ENCODE measurements at regions not wholly inside any gene's neighbourhood (a gene's known extent, or its start where the extent isn't known, plus 50 kb on each side); places are given as distances from the start of the nearest gene placed in this dataset.

GRCh38 chr5:108655750-108656450 is 91.8 kb upstream of the FER start:
- H3K27ac ChIP-seq (ENCODE audit: low read length): no peak overlapping the region
- H3K4me1 ChIP-seq (ENCODE audit: low read length): no peaks in the 10 kb centered on the region
- no peaks in the 10 kb centered on the region for H3K9me3 ChIP-seq (ENCODE audit: low read length)
- H3K79me2 ChIP-seq (ENCODE audit: low read length): no peaks in the 10 kb centered on the region
- H3K9me2 ChIP-seq (replicated peaks; ENCODE audit: insufficient read depth, low read length): no peaks in the 10 kb centered on the region
- H3K36me3 ChIP-seq (ENCODE audit: insufficient read depth, low read length): no peaks in the 10 kb centered on the region
- no peaks in the 10 kb centered on the region for H4K20me1 ChIP-seq (ENCODE audit: insufficient read depth, low read depth, low read length)
- no peak overlapping the region for H3K9ac ChIP-seq (ENCODE audit: low read length)
- H3K4me2 ChIP-seq (ENCODE audit: low read depth, low read length, poor library complexity, severe bottlenecking): no peak overlapping the region
- no peak overlapping the region for H2AFZ ChIP-seq (ENCODE audit: low read length)
- no peak overlapping the region for H3K4me3 ChIP-seq (ENCODE audit: low read length)
- no peak for DNase-seq
- no peaks in the 10 kb centered on the region for H3K27me3 ChIP-seq (ENCODE audit: low read length)

- Histone ChIP-seq H4K20me1 (ENCODE audit: insufficient read depth, low read depth, low read length) (no peaks in the 10 kb centered on the region), H3K27me3 (ENCODE audit: low read length) (no peaks in the 10 kb centered on the region), H3K79me2 (ENCODE audit: low read length) (no peaks in the 10 kb centered on the region), H3K36me3 (ENCODE audit: insufficient read depth, low read length) (no peaks in the 10 kb centered on the region), H3K4me1 (ENCODE audit: low read length) (peaks cover 2% of the 10 kb centered on the region; the same call in 1 of the 2 replicates), H3K4me2 (ENCODE audit: low read depth, low read length, poor library complexity, severe bottlenecking) (no peak overlapping the region), H3K9me3 (ENCODE audit: low read length) (no peaks in the 10 kb centered on the region), H3K9me2 (replicated peaks; ENCODE audit: insufficient read depth, low read length) (no peaks in the 10 kb centered on the region), H3K27ac (ENCODE audit: low read length) (no peak overlapping the region), H3K4me3 (ENCODE audit: low read length) (no peak overlapping the region), H2AFZ (ENCODE audit: low read length) (no peak overlapping the region), H3K9ac (ENCODE audit: low read length) (no peak overlapping the region)
- DNase-seq: no peak
Measured at GRCh38 chr5:108654051-108654450, 93.6 kb upstream of the FER start.

GRCh38 chr5:108653201-108653600 is 94.5 kb upstream of the FER start:
- Histone ChIP-seq H3K9me3 (ENCODE audit: low read length) (no peaks in the 10 kb centered on the region), H3K27me3 (ENCODE audit: low read length) (no peaks in the 10 kb centered on the region), H4K20me1 (ENCODE audit: insufficient read depth, low read depth, low read length) (no peaks in the 10 kb centered on the region), H2AFZ (ENCODE audit: low read length) (no peak overlapping the region), H3K4me3 (ENCODE audit: low read length) (no peak overlapping the region), H3K4me1 (ENCODE audit: low read length) (peaks cover 3% of the 10 kb centered on the region; the same call in 1 of the 2 replicates), H3K9me2 (replicated peaks; ENCODE audit: insufficient read depth, low read length) (no peaks in the 10 kb centered on the region), H3K9ac (ENCODE audit: low read length) (no peak overlapping the region), H3K36me3 (ENCODE audit: insufficient read depth, low read length) (no peaks in the 10 kb centered on the region), H3K27ac (ENCODE audit: low read length) (no peak overlapping the region), H3K4me2 (ENCODE audit: low read depth, low read length, poor library complexity, severe bottlenecking) (no peak overlapping the region), H3K79me2 (ENCODE audit: low read length) (no peaks in the 10 kb centered on the region)
- DNase-seq: no peak

- Histone ChIP-seq H3K79me2 (ENCODE audit: low read length) (no peaks in the 10 kb centered on the region), H4K20me1 (ENCODE audit: insufficient read depth, low read depth, low read length) (no peaks in the 10 kb centered on the region), H3K27ac (ENCODE audit: low read length) (no peak overlapping the region), H3K9me2 (replicated peaks; ENCODE audit: insufficient read depth, low read length) (no peaks in the 10 kb centered on the region), H2AFZ (ENCODE audit: low read length) (no peak overlapping the region), H3K9me3 (ENCODE audit: low read length) (no peaks in the 10 kb centered on the region), H3K4me2 (ENCODE audit: low read depth, low read length, poor library complexity, severe bottlenecking) (no peak overlapping the region), H3K36me3 (ENCODE audit: insufficient read depth, low read length) (no peaks in the 10 kb centered on the region), H3K9ac (ENCODE audit: low read length) (no peak overlapping the region), H3K4me3 (ENCODE audit: low read length) (no peak overlapping the region), H3K27me3 (ENCODE audit: low read length) (no peaks in the 10 kb centered on the region), H3K4me1 (ENCODE audit: low read length) (peaks cover 3% of the 10 kb centered on the region; the same call in 1 of the 2 replicates)
- DNase-seq: no peak
Measured at GRCh38 chr5:108650997-108651396, 96.7 kb upstream of the FER start.

- no peaks in the 10 kb centered on the region for H3K9me2 ChIP-seq (replicated peaks; ENCODE audit: insufficient read depth, low read length)
- no peak overlapping the region for H3K4me2 ChIP-seq (ENCODE audit: low read depth, low read length, poor library complexity, severe bottlenecking)
- no peaks in the 10 kb centered on the region for H3K79me2 ChIP-seq (ENCODE audit: low read length)
- H3K9me3 ChIP-seq (ENCODE audit: low read length): no peaks in the 10 kb centered on the region
- no peak overlapping the region for H3K4me3 ChIP-seq (ENCODE audit: low read length)
- H3K9ac ChIP-seq (ENCODE audit: low read length): no peak overlapping the region
- H3K27ac ChIP-seq (ENCODE audit: low read length): no peak overlapping the region
- no peak for DNase-seq
- H4K20me1 ChIP-seq (ENCODE audit: insufficient read depth, low read depth, low read length): no peaks in the 10 kb centered on the region
- no peaks in the 10 kb centered on the region for H3K27me3 ChIP-seq (ENCODE audit: low read length)
- no peaks in the 10 kb centered on the region for H3K36me3 ChIP-seq (ENCODE audit: insufficient read depth, low read length)
- no peak overlapping the region for H2AFZ ChIP-seq (ENCODE audit: low read length)
- peaks cover 7% of the 10 kb centered on the region; the same call in 1 of the 2 replicates for H3K4me1 ChIP-seq (ENCODE audit: low read length)
Measured at GRCh38 chr5:108649646-108650045, 98.1 kb upstream of the FER start.

GRCh38 chr5:108649106-108649505 is 98.6 kb upstream of the FER start:
- Histone ChIP-seq H3K79me2 (ENCODE audit: low read length) (no peaks in the 10 kb centered on the region), H3K27ac (ENCODE audit: low read length) (no peak overlapping the region), H4K20me1 (ENCODE audit: insufficient read depth, low read depth, low read length) (no peaks in the 10 kb centered on the region), H3K27me3 (ENCODE audit: low read length) (no peaks in the 10 kb centered on the region), H3K4me3 (ENCODE audit: low read length) (no peak overlapping the region), H3K4me2 (ENCODE audit: low read depth, low read length, poor library complexity, severe bottlenecking) (no peak overlapping the region), H3K36me3 (ENCODE audit: insufficient read depth, low read length) (no peaks in the 10 kb centered on the region), H3K9me3 (ENCODE audit: low read length) (no peaks in the 10 kb centered on the region), H3K4me1 (ENCODE audit: low read length) (peaks cover 7% of the 10 kb centered on the region; the same call in 1 of the 2 replicates), H3K9ac (ENCODE audit: low read length) (no peak overlapping the region), H3K9me2 (replicated peaks; ENCODE audit: insufficient read depth, low read length) (no peaks in the 10 kb centered on the region), H2AFZ (ENCODE audit: low read length) (no peak overlapping the region)
- DNase-seq: no peak

GRCh38 chr5:108642170-108642906 is 105.4 kb upstream of the FER start:
- H3K27me3 ChIP-seq (ENCODE audit: low read length): no peaks in the 10 kb centered on the region
- H3K9me3 ChIP-seq (ENCODE audit: low read length): no peaks in the 10 kb centered on the region
- H3K9me2 ChIP-seq (replicated peaks; ENCODE audit: insufficient read depth, low read length): no peaks in the 10 kb centered on the region
- H3K9ac ChIP-seq (ENCODE audit: low read length): no peak overlapping the region
- H3K4me1 ChIP-seq (ENCODE audit: low read length): peaks cover 4% of the 10 kb centered on the region; the same call in 1 of the 2 replicates
- H3K79me2 ChIP-seq (ENCODE audit: low read length): no peaks in the 10 kb centered on the region
- H3K4me3 ChIP-seq (ENCODE audit: low read length): no peak overlapping the region
- DNase-seq: peak; percentile 86
- no peak overlapping the region for H2AFZ ChIP-seq (ENCODE audit: low read length)
- no peaks in the 10 kb centered on the region for H4K20me1 ChIP-seq (ENCODE audit: insufficient read depth, low read depth, low read length)
- no peak overlapping the region for H3K4me2 ChIP-seq (ENCODE audit: low read depth, low read length, poor library complexity, severe bottlenecking)
- H3K36me3 ChIP-seq (ENCODE audit: insufficient read depth, low read length): no peaks in the 10 kb centered on the region
- no peak overlapping the region for H3K27ac ChIP-seq (ENCODE audit: low read length)

- H3K9ac ChIP-seq (ENCODE audit: low read length): no peak overlapping the region
- no peak overlapping the region for H3K4me2 ChIP-seq (ENCODE audit: low read depth, low read length, poor library complexity, severe bottlenecking)
- H3K27me3 ChIP-seq (ENCODE audit: low read length): no peaks in the 10 kb centered on the region
- H3K79me2 ChIP-seq (ENCODE audit: low read length): no peaks in the 10 kb centered on the region
- H3K27ac ChIP-seq (ENCODE audit: low read length): no peak overlapping the region
- no peak overlapping the region for H2AFZ ChIP-seq (ENCODE audit: low read length)
- DNase-seq: no peak
- no peaks in the 10 kb centered on the region for H3K9me2 ChIP-seq (replicated peaks; ENCODE audit: insufficient read depth, low read length)
- no peaks in the 10 kb centered on the region for H3K9me3 ChIP-seq (ENCODE audit: low read length)
- H3K36me3 ChIP-seq (ENCODE audit: insufficient read depth, low read length): no peaks in the 10 kb centered on the region
- no peak overlapping the region for H3K4me3 ChIP-seq (ENCODE audit: low read length)
- H4K20me1 ChIP-seq (ENCODE audit: insufficient read depth, low read depth, low read length): no peaks in the 10 kb centered on the region
- peaks cover 4% of the 10 kb centered on the region; the same call in 1 of the 2 replicates for H3K4me1 ChIP-seq (ENCODE audit: low read length)
Measured at GRCh38 chr5:108641596-108641995, 106.1 kb upstream of the FER start.

All from Karpas-422 (cell line).